Fibroblast of skin of back (primary cell): ENCODE measurements at regions not wholly inside any gene's neighbourhood (a gene's known extent, or its start where the extent isn't known, plus 50 kb on each side); places are given as distances from the start of the nearest gene placed in this dataset.

Experiments
- DNase-seq: peaks from one replicate; pipeline ENCODE4 v3.0.0-alpha.2; 2013

DNA sequence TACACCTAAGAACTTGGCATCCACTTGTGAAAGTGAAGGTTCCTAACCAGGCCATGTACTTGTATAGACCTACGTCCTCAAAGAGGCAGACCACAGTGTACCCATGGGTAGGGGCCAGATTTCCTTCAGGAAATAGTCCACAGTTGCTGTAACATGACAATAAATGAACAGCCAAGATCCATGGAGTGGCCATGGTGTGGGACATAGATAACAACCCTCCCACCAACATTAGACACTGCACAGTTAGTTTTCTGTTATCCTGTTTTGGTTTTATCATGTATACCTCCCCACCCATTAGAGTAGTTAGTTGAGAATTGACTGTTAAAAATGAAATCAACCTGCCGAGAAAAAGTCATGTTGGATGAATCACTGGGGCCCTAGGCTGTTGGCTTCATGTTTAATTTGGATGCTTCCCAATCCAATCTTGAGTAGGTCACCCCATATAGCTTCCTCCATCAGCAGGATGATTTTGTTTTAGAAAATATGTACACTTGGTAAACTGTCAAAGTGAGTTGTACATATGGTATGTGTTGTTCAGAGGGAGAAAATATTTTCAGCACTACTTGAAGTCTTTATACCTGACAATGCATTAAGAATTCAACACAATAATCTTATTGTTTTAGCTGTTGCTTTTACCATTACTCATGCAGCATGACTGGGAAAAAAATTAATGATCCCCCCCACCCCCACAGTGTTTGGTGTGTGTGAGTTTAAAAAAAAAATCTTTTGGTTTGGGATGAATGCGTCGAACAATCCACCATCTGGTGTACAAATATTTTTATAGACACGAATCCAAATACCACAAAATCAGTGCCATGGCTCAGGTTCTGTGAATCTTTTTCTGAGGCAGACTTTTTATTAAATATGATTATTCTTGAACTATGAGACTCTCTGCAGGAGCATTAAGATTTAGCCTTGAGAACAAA, 88.3 kb upstream of the ARHGAP29 start:
- peak; percentile 99 for DNase-seq

DNA sequence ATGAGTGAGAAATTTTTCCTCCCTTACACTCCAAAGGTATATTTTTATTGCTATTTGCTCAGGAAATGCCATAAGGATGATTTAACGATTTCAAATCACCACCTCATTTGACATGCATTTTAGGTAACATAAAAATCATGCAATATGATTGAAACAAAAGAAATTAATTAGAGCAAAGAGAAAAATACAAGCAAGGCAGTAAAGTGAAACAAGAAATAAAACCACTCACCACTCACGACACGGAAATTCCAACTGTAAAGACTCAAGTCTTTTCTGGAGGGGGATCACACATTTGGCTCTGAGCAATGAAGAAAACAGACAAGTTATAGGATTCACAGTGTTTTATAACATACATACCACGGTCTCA, 86.8 kb upstream of the ARHGAP29 start:
- DNase-seq: peak; percentile 68

DNA sequence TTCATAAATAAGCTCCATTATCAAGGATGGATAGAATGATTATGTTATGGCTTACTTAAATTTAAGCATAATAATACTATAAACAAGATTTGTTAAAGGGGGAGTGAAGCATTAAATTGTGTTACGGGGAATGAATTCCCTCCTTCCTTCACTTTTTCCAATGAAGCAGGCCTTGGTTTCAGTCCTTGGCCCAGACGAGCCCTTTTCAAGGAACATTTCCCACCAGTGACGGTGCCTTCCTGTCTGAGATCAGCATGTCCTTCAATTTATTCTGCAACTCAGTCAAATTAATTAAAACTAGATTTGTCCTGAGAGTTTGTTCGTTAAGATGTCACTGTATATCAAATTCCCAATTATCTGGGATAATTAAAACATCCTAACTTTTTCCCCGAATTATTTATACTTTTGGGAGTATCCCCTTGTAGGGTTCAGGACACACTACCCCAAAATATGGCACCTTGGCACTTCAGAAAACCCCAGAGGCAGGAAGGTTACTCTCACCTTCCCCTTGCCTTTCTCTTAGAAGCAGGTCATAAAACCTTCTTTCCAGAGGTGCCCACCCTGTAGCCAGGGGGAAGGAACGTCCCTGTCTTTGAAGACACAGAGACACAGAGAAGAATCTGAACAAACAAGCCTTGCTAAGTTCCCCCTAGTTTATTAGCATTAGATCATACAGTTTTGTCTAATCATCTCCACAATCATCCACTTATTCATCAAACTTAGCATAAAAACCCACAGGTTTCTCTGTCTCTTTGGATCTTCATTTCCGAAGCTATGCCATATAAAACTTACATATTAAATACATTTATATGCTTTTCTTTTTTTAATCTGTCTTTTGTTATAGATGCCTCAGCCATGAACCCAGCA, 86.2 kb upstream of the ARHGAP29 start:
- no peak for DNase-seq

DNA sequence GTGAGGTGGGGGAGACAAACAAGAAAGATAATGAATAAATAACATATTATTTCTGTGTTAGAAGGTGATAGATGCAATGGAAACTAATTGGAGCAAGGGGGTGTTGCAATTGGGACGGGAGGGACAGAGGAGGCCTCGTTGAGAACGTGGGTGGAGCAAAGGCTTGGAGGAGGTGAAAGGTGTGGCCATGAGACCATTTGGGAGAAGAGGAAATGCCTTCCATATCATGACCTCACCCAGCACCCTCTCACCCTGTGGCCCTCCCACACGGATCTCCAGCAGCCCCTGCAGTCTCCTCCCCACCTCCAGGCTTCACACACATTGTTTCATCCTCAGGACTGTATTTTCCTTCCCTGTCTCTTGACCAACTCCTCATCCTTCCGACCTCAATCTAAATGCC, 85.3 kb upstream of the ARHGAP29 start:
- DNase-seq: peak; percentile 53

DNA sequence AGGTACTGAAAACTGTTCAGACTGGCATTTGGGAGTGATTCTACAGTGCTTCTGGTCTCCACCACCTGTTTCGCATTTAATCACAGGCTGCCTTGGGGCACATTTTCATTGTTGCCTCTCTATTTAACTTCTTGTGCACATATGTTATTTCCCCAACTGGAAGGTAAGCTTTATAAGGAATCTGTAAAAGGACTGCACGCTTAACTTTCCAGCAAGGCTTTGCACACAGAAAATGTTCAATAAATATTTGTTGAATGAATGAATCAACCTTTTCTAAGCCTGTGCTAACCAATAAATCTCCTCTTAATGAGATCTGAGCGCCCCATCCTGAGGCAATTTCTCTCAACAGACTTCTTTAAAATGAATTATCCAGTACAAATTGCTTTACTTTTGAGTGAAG, 84.3 kb upstream of the ARHGAP29 start:
- no peak for DNase-seq

GRCh38 chr1:94319319-94320102, 82.1 kb upstream of the ARHGAP29 start:
- DNase-seq: no peak

- DNase-seq: no peak
Observed at GRCh38 chr1:94318505-94319030, 81.2 kb upstream of the ARHGAP29 start.

DNA sequence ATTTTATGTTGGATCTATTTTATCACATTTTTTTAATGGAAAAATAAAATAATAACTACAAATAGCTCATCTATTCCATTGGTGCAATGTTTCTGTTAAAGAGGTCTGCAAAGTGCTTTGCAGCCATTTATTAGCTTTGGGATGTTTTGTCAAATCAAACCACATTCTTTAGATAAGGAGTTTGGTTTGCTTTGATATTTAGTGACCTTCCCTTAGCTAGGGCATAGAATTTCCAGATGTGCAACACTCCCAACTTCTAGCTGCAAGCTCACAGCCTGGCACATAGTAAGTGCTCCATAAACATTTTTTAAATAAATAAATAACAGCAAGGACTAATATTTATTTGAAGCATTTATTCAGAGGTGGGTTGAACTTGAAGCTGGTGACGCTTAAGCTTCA, 80.4 kb upstream of the ARHGAP29 start:
- DNase-seq: no peak

DNA sequence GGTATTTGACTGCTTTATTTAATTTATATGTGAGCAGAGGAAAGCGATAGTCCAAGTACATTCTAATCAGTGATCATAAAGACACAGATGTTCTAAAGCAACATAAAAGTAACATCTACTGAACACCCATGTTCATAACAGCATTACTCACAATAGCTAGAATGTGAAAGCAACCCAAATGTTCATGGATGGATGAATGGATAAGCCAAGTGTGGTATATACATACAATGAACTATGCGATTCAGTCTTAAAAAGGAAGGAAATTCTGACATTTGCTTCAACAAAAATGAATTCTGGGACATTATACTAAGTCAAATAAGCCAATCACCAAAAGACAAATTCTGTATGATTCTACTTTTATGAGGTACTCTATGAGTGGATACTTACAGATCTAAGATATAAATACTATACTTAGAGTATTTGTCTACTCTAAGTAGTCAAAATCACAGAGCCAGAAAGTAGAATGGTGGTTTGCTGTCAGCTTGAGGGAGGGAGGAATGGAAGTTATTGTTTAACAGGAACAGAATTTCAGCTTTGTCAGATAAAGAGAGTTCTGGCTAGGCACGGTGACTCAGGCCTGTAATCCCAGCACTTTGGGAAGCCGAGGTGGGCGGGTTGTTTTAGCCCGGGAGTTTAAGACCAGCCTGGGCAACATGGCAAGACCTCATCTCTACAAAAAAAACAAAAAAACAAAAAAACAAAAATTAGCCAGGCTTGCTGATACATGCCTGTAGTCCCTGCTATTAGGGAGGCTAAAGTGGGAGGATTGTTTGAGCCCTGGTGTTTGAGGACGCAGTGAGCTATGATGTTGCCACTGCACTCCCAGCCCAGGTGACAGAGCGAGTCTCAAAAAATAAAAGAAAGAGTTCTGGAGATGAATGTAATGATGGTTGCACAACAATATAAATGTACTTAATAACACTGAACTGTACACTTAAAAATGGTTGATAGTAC, 79.7 kb upstream of the ARHGAP29 start:
- peak; percentile 37 for DNase-seq

GRCh38 chr1:94316183-94316582, 78.8 kb upstream of the ARHGAP29 start:
- DNase-seq: no peak

GRCh38 chr1:94315552-94316116, 78.2 kb upstream of the ARHGAP29 start:
- DNase-seq: no peak

DNA sequence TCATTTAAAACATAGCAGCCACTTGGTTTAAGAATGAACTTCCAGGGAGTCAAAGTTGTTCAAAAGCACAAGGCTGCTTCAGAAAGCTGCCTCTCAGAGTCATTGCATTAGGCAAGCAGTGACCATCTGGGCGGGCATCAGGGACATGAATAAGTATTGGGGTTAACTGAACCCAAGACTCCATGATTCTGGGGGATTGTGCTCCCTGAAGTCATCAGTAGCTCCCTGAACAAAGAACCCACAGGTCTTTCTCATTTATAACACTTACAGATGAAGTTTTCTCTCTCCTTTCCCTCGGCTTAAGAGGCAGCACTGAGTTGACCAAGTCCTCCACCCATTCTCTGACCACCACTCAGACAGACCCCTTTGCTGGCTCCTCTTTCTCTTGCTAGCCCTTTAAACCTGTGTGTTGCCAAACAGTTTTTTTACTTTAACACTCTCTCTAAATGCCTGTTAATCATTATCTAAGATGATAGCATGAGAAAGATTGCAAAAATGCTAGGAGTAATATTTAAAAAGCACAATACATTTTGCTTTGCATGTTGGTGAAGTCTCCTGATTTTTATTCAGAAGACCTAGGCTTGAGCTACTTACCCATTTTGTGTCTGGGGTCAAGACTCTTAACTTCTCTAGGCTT, 77.0 kb upstream of the ARHGAP29 start:
- no peak for DNase-seq

DNA sequence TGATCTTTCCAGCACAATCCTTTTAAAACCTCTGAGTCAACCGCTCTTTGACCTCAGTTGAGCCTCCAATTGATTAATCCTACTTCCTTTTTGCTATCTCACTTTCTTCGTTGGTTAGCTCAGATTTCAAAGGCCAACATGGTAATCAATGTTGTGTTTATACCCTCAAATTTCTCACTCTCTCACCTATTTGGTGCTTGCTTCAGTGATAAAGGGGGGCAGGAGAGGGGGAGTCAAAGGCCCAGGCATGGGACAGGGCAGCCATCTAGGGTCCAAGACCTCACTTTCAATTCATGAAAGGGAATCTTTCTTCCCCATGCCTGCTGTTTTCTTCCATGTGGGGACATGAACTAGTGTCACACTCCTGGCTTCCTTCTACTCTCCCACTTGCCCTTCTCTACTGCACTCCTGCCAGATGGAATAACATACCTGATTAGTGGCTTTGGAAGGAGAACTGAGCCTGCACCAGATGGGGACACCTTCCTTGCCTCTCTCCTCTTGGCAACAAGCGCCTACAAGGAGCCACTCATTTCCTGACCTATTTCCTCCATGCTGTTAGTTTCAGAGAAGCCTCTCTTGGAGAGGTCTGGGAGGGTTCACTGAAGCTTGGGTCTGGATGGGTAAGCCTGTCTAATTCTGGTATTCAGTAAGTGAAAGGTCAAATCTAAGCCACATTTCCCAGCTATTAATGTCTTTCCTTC, 73.3 kb upstream of the ARHGAP29 start:
- DNase-seq: no peak

DNA sequence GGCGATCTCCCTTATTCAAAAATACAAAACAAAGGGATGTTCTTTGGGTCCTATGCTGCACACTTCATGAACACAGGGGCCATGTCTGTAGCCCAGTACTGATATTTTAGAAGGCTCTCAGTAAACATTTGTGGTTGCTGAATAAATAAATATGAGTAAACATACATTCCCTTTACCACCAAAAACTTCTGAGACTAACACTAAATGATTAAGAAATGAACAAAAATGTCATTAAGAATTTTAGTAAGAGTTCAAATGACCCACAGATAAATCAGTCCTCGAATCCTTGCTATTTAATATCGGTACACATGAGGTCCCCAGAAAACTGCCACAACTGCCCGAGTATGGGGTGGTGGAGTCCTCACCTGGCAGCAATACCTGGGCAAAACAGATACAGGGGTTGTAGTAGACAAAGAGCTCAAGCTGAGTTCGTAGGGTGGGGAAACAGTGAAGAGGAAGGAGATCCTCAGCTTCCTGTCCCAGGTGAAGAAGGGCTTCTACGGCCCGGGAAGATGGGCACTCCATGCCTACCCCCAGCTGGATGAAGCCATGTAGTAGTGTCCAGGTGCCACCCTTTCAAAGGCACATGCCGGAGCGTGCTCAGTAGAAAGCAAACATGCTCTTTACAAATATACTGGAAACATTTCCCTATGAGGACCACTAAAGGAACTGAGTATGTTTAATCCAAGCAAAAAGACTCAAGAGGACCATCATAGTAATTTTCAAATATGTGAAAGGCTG, 72.6 kb upstream of the ARHGAP29 start:
- DNase-seq: no peak

DNA sequence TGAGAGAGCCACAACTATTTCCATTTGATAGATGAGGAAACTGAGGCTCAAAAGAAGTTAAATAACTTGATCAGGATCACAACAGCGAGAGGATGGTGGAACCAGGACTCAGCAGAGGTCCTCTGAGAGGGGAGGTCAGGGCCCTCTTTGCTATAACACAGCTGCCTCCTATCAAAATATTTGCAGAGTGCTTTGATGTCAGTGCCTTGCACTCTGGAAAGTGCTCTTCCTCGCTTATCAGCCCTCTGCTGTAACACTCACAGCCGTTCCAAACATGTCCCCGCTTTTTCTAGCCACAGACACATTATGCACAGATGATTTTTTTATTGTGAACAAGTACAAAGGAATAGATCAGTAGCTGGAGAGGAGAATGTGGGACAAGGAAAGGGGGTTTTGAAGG, 71.8 kb upstream of the ARHGAP29 start:
- DNase-seq: no peak

DNA sequence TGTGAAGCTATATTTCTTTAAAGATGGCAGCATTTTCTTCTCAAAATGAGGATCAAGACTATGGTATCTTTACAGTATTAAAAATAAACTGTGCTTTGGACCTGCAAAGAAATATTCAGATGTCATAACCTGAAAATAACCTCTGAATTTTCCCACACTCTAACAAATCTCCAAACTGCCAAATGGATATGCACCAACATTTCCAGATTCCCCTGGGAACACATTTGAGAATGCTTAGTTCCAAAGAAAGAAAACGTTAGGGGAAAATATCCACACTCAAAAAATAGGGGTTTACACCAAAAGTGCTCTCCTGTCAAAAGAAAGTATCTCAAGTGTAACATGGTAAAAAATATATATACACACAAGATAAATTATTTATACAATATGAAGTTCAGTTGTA, 69.1 kb upstream of the ARHGAP29 start:
- no peak for DNase-seq

DNA sequence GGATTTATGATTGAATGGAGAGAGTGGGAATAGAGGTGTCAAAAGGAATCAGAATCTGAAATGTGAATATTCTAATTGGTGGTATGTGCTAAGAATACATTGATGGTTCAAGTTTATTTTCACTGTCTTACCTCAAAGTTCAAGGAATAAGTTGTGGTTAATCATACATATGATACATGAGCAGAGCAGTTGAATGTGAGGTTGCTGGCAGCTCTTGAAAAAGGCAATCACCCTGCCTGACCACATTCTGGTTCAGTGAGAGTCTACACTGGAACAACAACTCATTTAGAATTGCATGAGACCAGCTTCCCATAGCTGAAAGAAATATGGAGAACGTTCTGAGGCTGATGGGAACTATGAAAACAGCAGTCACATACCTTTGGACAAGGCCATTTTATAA, 68.3 kb upstream of the ARHGAP29 start:
- peak; percentile 59 for DNase-seq

DNA sequence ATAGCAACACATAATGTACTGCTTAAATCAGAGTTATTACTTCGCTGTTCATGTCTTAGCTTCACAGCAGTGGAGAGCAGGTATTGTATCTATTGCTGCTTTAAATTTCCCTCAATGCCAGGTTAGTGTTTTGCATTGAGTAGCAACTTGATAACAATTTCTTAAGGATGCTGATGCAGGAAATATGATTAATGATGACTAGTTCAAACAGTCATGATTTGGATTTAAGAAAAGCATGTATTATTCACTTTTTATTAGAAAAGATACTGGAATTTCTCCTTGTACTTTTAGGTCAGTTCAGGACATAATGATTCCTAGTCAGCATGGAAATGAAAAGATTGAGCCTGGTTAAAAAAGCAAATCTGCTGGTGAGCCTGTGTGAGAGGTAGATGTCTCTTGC, 67.2 kb upstream of the ARHGAP29 start:
- no peak for DNase-seq

GRCh38 chr1:94303005-94303404, 65.6 kb upstream of the ARHGAP29 start:
- DNase-seq: no peak
